ENCODE measurements at regions not wholly inside any gene's neighbourhood (a gene's known extent, or its start where the extent isn't known, plus 50 kb on each side); places are given as distances from the start of the nearest gene placed in this dataset.

- no peak overlapping the region for H2BK5ac ChIP-seq (ENCODE audit: insufficient read length, low read length)
- no peak overlapping the region for H3K4ac ChIP-seq (ENCODE audit: low read depth, low read length)
- H3T11ph ChIP-seq (ENCODE audit: low read length), result no peak overlapping the region
- H2AK5ac ChIP-seq (ENCODE audit: insufficient read length, low read length), result no peak overlapping the region
- H3K27me3 Mint-ChIP-seq (ENCODE audit: low read depth), result no peaks in the 10 kb centered on the region; the same call in 1 of the 2 replicates
- H3K27me3 ChIP-seq (ENCODE audit: insufficient read depth, low read length), result no peaks in the 10 kb centered on the region
- no peak overlapping the region for H2BK20ac ChIP-seq (ENCODE audit: low read depth, low read length, poor library complexity, severe bottlenecking)
- H2BK15ac ChIP-seq (ENCODE audit: low read depth, low read length), result no peak overlapping the region
- H3K27ac ChIP-seq (ENCODE audit: insufficient read length, low read depth, low read length), result no peak overlapping the region
- no peak overlapping the region for H2AFZ ChIP-seq (ENCODE audit: low read length)
- no peak for DNase-seq
- H3K23me2 ChIP-seq (ENCODE audit: insufficient read length, low read depth, low read length, poor library complexity, severe bottlenecking), result no peaks in the 10 kb centered on the region
- no peak overlapping the region for H2BK120ac ChIP-seq (ENCODE audit: low read depth, low read length, poor library complexity, severe bottlenecking)
- no peak overlapping the region for H3K27ac Mint-ChIP-seq
- H3K79me2 ChIP-seq (ENCODE audit: insufficient read depth, low read length), result no peaks in the 10 kb centered on the region
- peaks cover 20 to 30% of the 10 kb centered on the region in 2 experiments for H3K4me1 Mint-ChIP-seq
- no peak overlapping the region for H3K18ac ChIP-seq (ENCODE audit: insufficient read length, low read depth, low read length)
- H2BK12ac ChIP-seq (ENCODE audit: insufficient read length, low read depth, low read length), result no peak overlapping the region
- no peak overlapping the region for H4K5ac ChIP-seq (ENCODE audit: insufficient read length, low read depth, low read length)
- H4K8ac ChIP-seq (replicated peaks; ENCODE audit: insufficient read length, low read depth, low read length), result no peak overlapping the region
- H4K20me1 ChIP-seq (ENCODE audit: control insufficient read depth, insufficient read depth, insufficient read length), result no peaks in the 10 kb centered on the region
- no peak overlapping the region for H3K23ac ChIP-seq (ENCODE audit: insufficient read length, low read depth, low read length)
- H3K56ac ChIP-seq (ENCODE audit: insufficient read length, low read depth, low read length), result no peak overlapping the region
- H3K36me3 Mint-ChIP-seq (ENCODE audit: insufficient read depth in 1 of 3, low read depth in 3 of 3), result peaks cover 0 to 11% (median 6%) of the 10 kb centered on the region in 3 experiments; a peak in 4 of 7 replicates
- H3K4me3 Mint-ChIP-seq, result no peak overlapping the region
- no peaks in the 10 kb centered on the region for H3K79me1 ChIP-seq (ENCODE audit: insufficient read depth, low read depth, low read length, poor library complexity, severe bottlenecking)
- H3K14ac ChIP-seq (ENCODE audit: insufficient read depth, low read length), result no peak overlapping the region
- H3K4me2 ChIP-seq (ENCODE audit: insufficient read depth, insufficient read length, low read length), result no peak overlapping the region
- H3K9ac ChIP-seq (ENCODE audit: extremely low read depth, insufficient read length, low read length), result no peak overlapping the region
- no peak overlapping the region for H4K91ac ChIP-seq (ENCODE audit: insufficient read length, low read depth, low read length)
- peaks cover 4 to 10% of the 10 kb centered on the region in 2 experiments; a peak in 3 of 5 replicates for H3K9me3 Mint-ChIP-seq
- H3K9me3 ChIP-seq (ENCODE audit: control insufficient read depth, low read depth, low read length), result no peaks in the 10 kb centered on the region
- H3K4me1 ChIP-seq (ENCODE audit: insufficient read depth, low read length), result peaks cover 2% of the 10 kb centered on the region; the same call in 1 of the 2 replicates
- WGBS (ENCODE audit: extremely low coverage, insufficient read length, low lambda C conversion rate), result no CpG with 5 or more reads among the region's 9 CpGs
- TF ChIP-seq CTCF (conservative IDR thresholded peaks at IDR 0.05), result no peak
Observed at GRCh38 chr1:60916906-60917305, 165.5 kb upstream of the NFIA start.
